ENCODE measurements at regions not wholly inside any gene's neighbourhood (a gene's known extent, or its start where the extent isn't known, plus 50 kb on each side); places are given as distances from the start of the nearest gene placed in this dataset.

GRCh38 chr4:12270546-12270945 lies 841.9 kb upstream of the HS3ST1 start:
- H3K27ac ChIP-seq (ENCODE audit: extremely low read depth, low read depth, low read length), result no peak overlapping the region
- no peaks in the 10 kb centered on the region for H3K9me3 ChIP-seq (ENCODE audit: control insufficient read depth, insufficient read depth, low read depth, low read length)
- CTCF ChIA-PET, result no interaction called here
- TF ChIP-seq ZXDB (tag by site-specific recombination; IDR thresholded peaks at IDR 0.05) (no peak), ZNF112 (tag by site-specific recombination; IDR thresholded peaks at IDR 0.05) (no peak), ZNF121 (tag by site-specific recombination; IDR thresholded peaks at IDR 0.05) (no peak), GLI4 (tag by site-specific recombination; IDR thresholded peaks at IDR 0.05) (no peak), ZBTB11 (tag by site-specific recombination; conservative IDR thresholded peaks at IDR 0.05; ENCODE audit: low read depth) (no peak), SP7 (tag by site-specific recombination; IDR thresholded peaks at IDR 0.05) (no peak), PATZ1 (tag by site-specific recombination; IDR thresholded peaks at IDR 0.05) (no peak), ZNF704 (tag by site-specific recombination; IDR thresholded peaks at IDR 0.05) (no peak), ZNF354C (tag by site-specific recombination; IDR thresholded peaks at IDR 0.05; ENCODE audit: borderline replicate concordance, low read depth) (no peak), TCF7L2 (IDR thresholded peaks at IDR 0.05; ENCODE audit: borderline replicate concordance, low read depth, low read length) (no peak), ZNF830 (tag by site-specific recombination; IDR thresholded peaks at IDR 0.05; ENCODE audit: low read depth) (no peak), ZNF555 (tag by site-specific recombination; conservative IDR thresholded peaks at IDR 0.05) (no peak), ZNF2 (tag by site-specific recombination; IDR thresholded peaks at IDR 0.05) (no peak), KLF17 (tag by site-specific recombination; IDR thresholded peaks at IDR 0.05) (no peak), ZNF37A (tag by site-specific recombination; IDR thresholded peaks at IDR 0.05) (no peak), ZNF560 (tag by site-specific recombination; IDR thresholded peaks at IDR 0.05; ENCODE audit: borderline replicate concordance) (no peak), ZNF266 (tag by site-specific recombination; IDR thresholded peaks at IDR 0.05; ENCODE audit: low read depth) (no peak), HOXD13 (CRISPR knock-in tag; IDR thresholded peaks at IDR 0.05; ENCODE audit: borderline replicate concordance) (no peak), SP2 (tag by site-specific recombination; IDR thresholded peaks at IDR 0.05) (no peak)
- H3K36me3 ChIP-seq (ENCODE audit: control insufficient read depth in 2 of 2, insufficient read depth in 1 of 2, low read length in 2 of 2), result no peaks in the 10 kb centered on the region
- H3K4me1 ChIP-seq (ENCODE audit: control insufficient read depth, insufficient read depth, low read length), result no peaks in the 10 kb centered on the region
- H3K4me3 ChIP-seq (ENCODE audit: low read depth, low read length), result no peak overlapping the region
- POLR2A ChIA-PET, result no interaction called here

- no peaks in the 10 kb centered on the region for H3K9me3 ChIP-seq (ENCODE audit: control insufficient read depth, insufficient read depth, low read depth, low read length)
- H3K4me1 ChIP-seq (ENCODE audit: control insufficient read depth, insufficient read depth, low read length), result no peaks in the 10 kb centered on the region
- H3K4me3 ChIP-seq (ENCODE audit: low read depth, low read length), result no peak overlapping the region
- H3K36me3 ChIP-seq (ENCODE audit: control insufficient read depth in 2 of 2, insufficient read depth in 1 of 2, low read length in 2 of 2), result no peaks in the 10 kb centered on the region
- POLR2A ChIA-PET, result no interaction called here
- CTCF ChIA-PET, result no interaction called here
- H3K27ac ChIP-seq (ENCODE audit: extremely low read depth, low read depth, low read length), result no peak overlapping the region
- TF ChIP-seq OVOL3 (tag by site-specific recombination; IDR thresholded peaks at IDR 0.05) (no peak), ZFP37 (tag by site-specific recombination; IDR thresholded peaks at IDR 0.05) (no peak), SETDB1 (IDR thresholded peaks at IDR 0.05; ENCODE audit: insufficient read length, low read length) (no peak), ZNF777 (tag by site-specific recombination; IDR thresholded peaks at IDR 0.05; ENCODE audit: borderline replicate concordance) (no peak), ZNF626 (tag by site-specific recombination; IDR thresholded peaks at IDR 0.05) (no peak), FEZF1 (tag by site-specific recombination; IDR thresholded peaks at IDR 0.05) (no peak), ZNF830 (tag by site-specific recombination; IDR thresholded peaks at IDR 0.05; ENCODE audit: low read depth) (no peak), ZNF280C (tag by site-specific recombination; IDR thresholded peaks at IDR 0.05) (no peak), SP3 (tag by site-specific recombination; IDR thresholded peaks at IDR 0.05) (no peak), ZNF629 (tag by site-specific recombination; IDR thresholded peaks at IDR 0.05) (no peak), GLIS2 (tag by site-specific recombination; IDR thresholded peaks at IDR 0.05) (no peak)
Observed at GRCh38 chr4:12265554-12265953, 836.9 kb upstream of the HS3ST1 start.
